AG10803 (cell line): ENCODE measurements at regions not wholly inside any gene's neighbourhood (a gene's known extent, or its start where the extent isn't known, plus 50 kb on each side); places are given as distances from the start of the nearest gene placed in this dataset.

Experiments
- DNase-seq: peaks from one replicate; pipeline ENCODE4 v3.0.0; 2010; ENCODE audit warnings: low read depth
- H3K4me3 ChIP-seq: 2 replicates; pipeline ENCODE4 v1.5.1; 2011; ENCODE audit warnings: mild to moderate bottlenecking, low read length, control low read depth
- CTCF ChIP-seq: conservative IDR thresholded peaks from 2 replicates; pipeline ENCODE4 v1.5.1; 2011; ENCODE audit warnings: mild to moderate bottlenecking, low read length, control low read depth, inconsistent platforms

- no peak for DNase-seq
- no peak overlapping the region for H3K4me3 ChIP-seq
- TF ChIP-seq CTCF, result no peak
These were observed 94.3 kb downstream of the ERCC5 start for GRCh38 chr13:102940143-102940542.

- no peak for TF ChIP-seq CTCF
- no peak overlapping the region for H3K4me3 ChIP-seq
- DNase-seq, result no peak
These were observed 90.1 kb downstream of the ERCC5 start for GRCh38 chr13:102935896-102936321.

- no peak for DNase-seq
- no peak overlapping the region for H3K4me3 ChIP-seq
- TF ChIP-seq CTCF, result no peak
These were observed 87.7 kb downstream of the ERCC5 start for GRCh38 chr13:102933523-102933922.

- no peak for TF ChIP-seq CTCF
- DNase-seq, result no peak
- H3K4me3 ChIP-seq, result no peak overlapping the region
These were observed 87.3 kb downstream of the ERCC5 start for GRCh38 chr13:102933122-102933521.

- no peak overlapping the region for H3K4me3 ChIP-seq
- TF ChIP-seq CTCF, result no peak
- DNase-seq, result no peak
These were observed 86.5 kb downstream of the ERCC5 start for GRCh38 chr13:102932331-102932730.

- TF ChIP-seq CTCF, result no peak
- DNase-seq, result no peak
- H3K4me3 ChIP-seq, result no peak overlapping the region
These were observed 84.7 kb downstream of the ERCC5 start for GRCh38 chr13:102930566-102930965.

GRCh38 chr13:102928941-102929675 lies 83.3 kb downstream of the ERCC5 start:
- H3K4me3 ChIP-seq, result no peak overlapping the region
- DNase-seq, result no peak
- no peak for TF ChIP-seq CTCF
